Lower leg skin (tissue), 3 donors: ENCODE measurements at regions not wholly inside any gene's neighbourhood (a gene's known extent, or its start where the extent isn't known, plus 50 kb on each side); places are given as distances from the start of the nearest gene placed in this dataset.

Experiments used
- CTCF ChIP-seq, 3 donors: fragments of 450-650 bp; IDR thresholded peaks; one replicate each; pipeline ENCODE4 v1.5.1; 2016; ENCODE audit warnings: antibody characterized with exemption in 3 of 3, mild to moderate bottlenecking in 3 of 3, moderate library complexity in 2 of 3
- POLR2A ChIP-seq, 2 donors: fragments of 450-650 bp; IDR thresholded peaks; one replicate each; pipeline ENCODE4 v1.6.1; 2016 to 2017; ENCODE audit warnings: antibody characterized with exemption in 2 of 2, mild to moderate bottlenecking in 1 of 2, moderate library complexity in 1 of 2

GRCh38 chr1:30634507-30634906 is 88.9 kb downstream of the MATN1 start:
- TF ChIP-seq CTCF (IDR thresholded peaks at IDR 0.05): no peak
- no peak for TF ChIP-seq POLR2A (IDR thresholded peaks at IDR 0.05)
